GM23338 (cell line): ENCODE measurements at regions not wholly inside any gene's neighbourhood (a gene's known extent, or its start where the extent isn't known, plus 50 kb on each side); places are given as distances from the start of the nearest gene placed in this dataset.

Source experiments
- ATAC-seq: fragments of 200-7000 bp; cut with Tn5 transposase; 3 replicates; pipeline ENCODE4 v1.9.1; 2020
- DNase-seq: peaks from one replicate; pipeline ENCODE4 v3.0.0-alpha.2; 2015; ENCODE audit warnings: low spot score
- H2AFZ ChIP-seq: fragments of 200-600 bp; sonication (generic); 2 replicates; pipeline ENCODE4 v1.8.0; 2016; ENCODE audit warnings: antibody characterized with exemption, mild to moderate bottlenecking, moderate library complexity
- H3F3A ChIP-seq: fragments of 200-600 bp; sonication (generic); replicated peaks from 2 replicates; pipeline ENCODE4 v1.8.0; 2017; ENCODE audit warnings: antibody characterized with exemption, mixed run types, low read depth
- H3K27ac ChIP-seq: fragments of 200-600 bp; sonication (generic); 2 replicates; pipeline ENCODE4 v1.6.1; 2016; ENCODE audit warnings: low read depth
- H3K27me3 ChIP-seq: fragments of 200-600 bp; sonication (generic); 2 replicates; pipeline ENCODE4 v1.8.0; 2016; ENCODE audit warnings: mild to moderate bottlenecking, mixed run types, moderate library complexity; ENCODE audit not compliant: insufficient read depth
- H3K36me3 ChIP-seq: fragments of 200-600 bp; sonication (generic); 2 replicates; pipeline ENCODE4 v1.8.0; 2016; ENCODE audit warnings: mild to moderate bottlenecking; ENCODE audit not compliant: insufficient read depth
- H3K4me1 ChIP-seq: fragments of 200-600 bp; sonication (generic); 2 replicates; pipeline ENCODE4 v1.8.0; 2016; ENCODE audit warnings: mild to moderate bottlenecking, moderate library complexity; ENCODE audit not compliant: insufficient read depth
- H3K4me2 ChIP-seq: fragments of 200-600 bp; sonication (generic); 2 replicates; pipeline ENCODE4 v1.7.1; 2017; ENCODE audit warnings: mixed run types
- H3K4me3 ChIP-seq: fragments of 200-600 bp; sonication (generic); 2 replicates; pipeline ENCODE4 v1.6.1; 2016; ENCODE audit warnings: mixed run types
- H3K79me2 ChIP-seq: fragments of 200-600 bp; sonication (generic); replicated peaks from 2 replicates; pipeline ENCODE4 v1.8.0; 2017; ENCODE audit warnings: mild to moderate bottlenecking; ENCODE audit not compliant: insufficient read depth
- H3K9me2 ChIP-seq: fragments of 200-600 bp; sonication (generic); 2 replicates; pipeline ENCODE4 v1.8.0; 2017; ENCODE audit not compliant: insufficient read depth
- H4K20me1 ChIP-seq: fragments of 200-600 bp; sonication (generic); replicated peaks from 2 replicates; pipeline ENCODE4 v1.8.0; 2017; ENCODE audit warnings: mild to moderate bottlenecking; ENCODE audit not compliant: insufficient read depth
- H3K27ac Mint-ChIP-seq: 2 replicates; pipeline ENCODE4 v1.8.0; 2020; ENCODE audit warnings: inconsistent platforms, mild to moderate bottlenecking, moderate library complexity, mixed read lengths
- H3K27me3 Mint-ChIP-seq: 3 replicates; pipeline ENCODE4 v1.8.0; 2022; ENCODE audit warnings: low read depth, mild to moderate bottlenecking, moderate library complexity, mixed read lengths, inconsistent platforms; ENCODE audit not compliant: insufficient read depth, poor library complexity
- H3K36me3 Mint-ChIP-seq: 3 replicates; pipeline ENCODE4 v1.8.0; 2021; ENCODE audit warnings: low read depth, mild to moderate bottlenecking, inconsistent platforms, moderate library complexity, mixed read lengths
- H3K4me1 Mint-ChIP-seq: 3 replicates; pipeline ENCODE4 v1.8.0; 2020; ENCODE audit warnings: mild to moderate bottlenecking, inconsistent platforms, mixed read lengths
- H3K4me3 Mint-ChIP-seq: 3 replicates; pipeline ENCODE4 v1.8.0; 2021; ENCODE audit warnings: moderate library complexity, mild to moderate bottlenecking, inconsistent platforms, mixed read lengths
- H3K9me3 Mint-ChIP-seq: 3 replicates; pipeline ENCODE4 v1.8.0; 2020; ENCODE audit warnings: moderate library complexity, mild to moderate bottlenecking, inconsistent platforms, mixed read lengths
- CREB1 ChIP-seq: fragments of 250-450 bp; sonication (Bioruptor Pico); IDR thresholded peaks from 2 replicates; pipeline ENCODE4 v1.5.0; 2020; ENCODE audit warnings: low read depth, mild to moderate bottlenecking, moderate library complexity
- EZH2 ChIP-seq: fragments of 200-600 bp; sonication (generic); IDR thresholded peaks from one replicate; pipeline ENCODE4 v1.8.0; 2017; ENCODE audit warnings: antibody characterized with exemption, mild to moderate bottlenecking, low read depth; ENCODE audit not compliant: unreplicated experiment
- EZH2phosphoT487 ChIP-seq: fragments of 200-600 bp; sonication (generic); IDR thresholded peaks from one replicate; pipeline ENCODE4 v1.8.1; 2018; ENCODE audit warnings: antibody characterized with exemption; ENCODE audit not compliant: unreplicated experiment
- JUNB ChIP-seq: IDR thresholded peaks from one replicate; pipeline ENCODE4 v1.6.1; 2016; ENCODE audit warnings: antibody characterized with exemption; ENCODE audit not compliant: unreplicated experiment
- NANOG ChIP-seq: IDR thresholded peaks from 2 replicates; pipeline ENCODE4 v1.6.1; 2016; ENCODE audit warnings: antibody characterized with exemption, borderline replicate concordance
- POLR2AphosphoS5 ChIP-seq: IDR thresholded peaks from 2 replicates; pipeline ENCODE4 v1.6.1; 2016; ENCODE audit warnings: antibody characterized with exemption, low read depth
- STAT1 ChIP-seq: IDR thresholded peaks from one replicate; pipeline ENCODE4 v1.6.1; 2016; ENCODE audit warnings: antibody characterized with exemption; ENCODE audit not compliant: unreplicated experiment
- ZNF114 ChIP-seq: fragments of 250-450 bp; sonication (Bioruptor Pico); IDR thresholded peaks from 2 replicates; pipeline ENCODE4 v1.5.0; 2020; ENCODE audit warnings: mild to moderate bottlenecking, moderate library complexity
- ZNF331 ChIP-seq: fragments of 250-450 bp; sonication (Bioruptor Pico); IDR thresholded peaks from 2 replicates; pipeline ENCODE4 v1.5.0; 2020; ENCODE audit warnings: low read depth, mild to moderate bottlenecking, moderate library complexity
- TF ChIP-seq, protein P1 (sequence below), 2 experiments: fragments of 200-600 bp in 1 of 2; sonication (generic) in 1 of 2; conservative IDR thresholded peaks; 2 replicates each; pipeline versions ENCODE4 v1.5.1 to v1.6.1; 2016 to 2017; ENCODE audit warnings: antibody characterized with exemption in 2 of 2, low read depth in 2 of 2, mild to moderate bottlenecking in 2 of 2, moderate library complexity in 1 of 2
- TF ChIP-seq, protein P2 (sequence below): IDR thresholded peaks from one replicate; pipeline ENCODE4 v1.6.1; 2018; ENCODE audit warnings: antibody characterized with exemption; ENCODE audit not compliant: unreplicated experiment
- TF ChIP-seq, protein P3 (sequence below): IDR thresholded peaks from 2 replicates; pipeline ENCODE4 v1.6.1; 2016; ENCODE audit warnings: antibody characterized with exemption

DNA sequence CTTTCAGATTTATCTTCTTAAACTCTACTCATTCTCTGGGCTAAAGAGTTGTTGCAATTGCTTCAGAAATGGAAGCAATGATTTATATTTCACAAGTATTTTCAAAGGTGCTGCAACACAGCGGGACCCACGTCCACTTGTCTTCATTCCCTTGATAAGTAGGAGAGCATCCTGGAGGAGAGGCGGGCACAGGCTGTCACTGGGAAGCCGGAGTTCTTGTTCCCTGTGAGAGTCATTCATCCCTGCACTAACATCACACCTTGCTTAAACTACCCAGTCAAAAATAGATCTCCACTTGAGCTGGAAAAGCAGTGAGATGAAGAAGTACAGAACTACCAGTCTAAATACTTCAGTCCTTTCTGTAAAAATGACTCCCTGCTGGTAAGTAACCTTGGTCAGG is 160.5 kb upstream of the RASSF8 start (continued):
- TF ChIP-seq, protein P1, sequence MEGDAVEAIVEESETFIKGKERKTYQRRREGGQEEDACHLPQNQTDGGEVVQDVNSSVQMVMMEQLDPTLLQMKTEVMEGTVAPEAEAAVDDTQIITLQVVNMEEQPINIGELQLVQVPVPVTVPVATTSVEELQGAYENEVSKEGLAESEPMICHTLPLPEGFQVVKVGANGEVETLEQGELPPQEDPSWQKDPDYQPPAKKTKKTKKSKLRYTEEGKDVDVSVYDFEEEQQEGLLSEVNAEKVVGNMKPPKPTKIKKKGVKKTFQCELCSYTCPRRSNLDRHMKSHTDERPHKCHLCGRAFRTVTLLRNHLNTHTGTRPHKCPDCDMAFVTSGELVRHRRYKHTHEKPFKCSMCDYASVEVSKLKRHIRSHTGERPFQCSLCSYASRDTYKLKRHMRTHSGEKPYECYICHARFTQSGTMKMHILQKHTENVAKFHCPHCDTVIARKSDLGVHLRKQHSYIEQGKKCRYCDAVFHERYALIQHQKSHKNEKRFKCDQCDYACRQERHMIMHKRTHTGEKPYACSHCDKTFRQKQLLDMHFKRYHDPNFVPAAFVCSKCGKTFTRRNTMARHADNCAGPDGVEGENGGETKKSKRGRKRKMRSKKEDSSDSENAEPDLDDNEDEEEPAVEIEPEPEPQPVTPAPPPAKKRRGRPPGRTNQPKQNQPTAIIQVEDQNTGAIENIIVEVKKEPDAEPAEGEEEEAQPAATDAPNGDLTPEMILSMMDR (conservative IDR thresholded peaks at IDR 0.05; ENCODE audit: low read depth in 2 of 2), result no peak
- TF ChIP-seq, protein P2, sequence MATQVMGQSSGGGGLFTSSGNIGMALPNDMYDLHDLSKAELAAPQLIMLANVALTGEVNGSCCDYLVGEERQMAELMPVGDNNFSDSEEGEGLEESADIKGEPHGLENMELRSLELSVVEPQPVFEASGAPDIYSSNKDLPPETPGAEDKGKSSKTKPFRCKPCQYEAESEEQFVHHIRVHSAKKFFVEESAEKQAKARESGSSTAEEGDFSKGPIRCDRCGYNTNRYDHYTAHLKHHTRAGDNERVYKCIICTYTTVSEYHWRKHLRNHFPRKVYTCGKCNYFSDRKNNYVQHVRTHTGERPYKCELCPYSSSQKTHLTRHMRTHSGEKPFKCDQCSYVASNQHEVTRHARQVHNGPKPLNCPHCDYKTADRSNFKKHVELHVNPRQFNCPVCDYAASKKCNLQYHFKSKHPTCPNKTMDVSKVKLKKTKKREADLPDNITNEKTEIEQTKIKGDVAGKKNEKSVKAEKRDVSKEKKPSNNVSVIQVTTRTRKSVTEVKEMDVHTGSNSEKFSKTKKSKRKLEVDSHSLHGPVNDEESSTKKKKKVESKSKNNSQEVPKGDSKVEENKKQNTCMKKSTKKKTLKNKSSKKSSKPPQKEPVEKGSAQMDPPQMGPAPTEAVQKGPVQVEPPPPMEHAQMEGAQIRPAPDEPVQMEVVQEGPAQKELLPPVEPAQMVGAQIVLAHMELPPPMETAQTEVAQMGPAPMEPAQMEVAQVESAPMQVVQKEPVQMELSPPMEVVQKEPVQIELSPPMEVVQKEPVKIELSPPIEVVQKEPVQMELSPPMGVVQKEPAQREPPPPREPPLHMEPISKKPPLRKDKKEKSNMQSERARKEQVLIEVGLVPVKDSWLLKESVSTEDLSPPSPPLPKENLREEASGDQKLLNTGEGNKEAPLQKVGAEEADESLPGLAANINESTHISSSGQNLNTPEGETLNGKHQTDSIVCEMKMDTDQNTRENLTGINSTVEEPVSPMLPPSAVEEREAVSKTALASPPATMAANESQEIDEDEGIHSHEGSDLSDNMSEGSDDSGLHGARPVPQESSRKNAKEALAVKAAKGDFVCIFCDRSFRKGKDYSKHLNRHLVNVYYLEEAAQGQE, result no peak
- TF ChIP-seq, protein P3, sequence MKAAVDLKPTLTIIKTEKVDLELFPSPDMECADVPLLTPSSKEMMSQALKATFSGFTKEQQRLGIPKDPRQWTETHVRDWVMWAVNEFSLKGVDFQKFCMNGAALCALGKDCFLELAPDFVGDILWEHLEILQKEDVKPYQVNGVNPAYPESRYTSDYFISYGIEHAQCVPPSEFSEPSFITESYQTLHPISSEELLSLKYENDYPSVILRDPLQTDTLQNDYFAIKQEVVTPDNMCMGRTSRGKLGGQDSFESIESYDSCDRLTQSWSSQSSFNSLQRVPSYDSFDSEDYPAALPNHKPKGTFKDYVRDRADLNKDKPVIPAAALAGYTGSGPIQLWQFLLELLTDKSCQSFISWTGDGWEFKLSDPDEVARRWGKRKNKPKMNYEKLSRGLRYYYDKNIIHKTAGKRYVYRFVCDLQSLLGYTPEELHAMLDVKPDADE, result no peak
- no peak for TF ChIP-seq ZNF331 (CRISPR knock-in tag)
- TF ChIP-seq EZH2phosphoT487, result no peak
- TF ChIP-seq STAT1, result no peak

DNA sequence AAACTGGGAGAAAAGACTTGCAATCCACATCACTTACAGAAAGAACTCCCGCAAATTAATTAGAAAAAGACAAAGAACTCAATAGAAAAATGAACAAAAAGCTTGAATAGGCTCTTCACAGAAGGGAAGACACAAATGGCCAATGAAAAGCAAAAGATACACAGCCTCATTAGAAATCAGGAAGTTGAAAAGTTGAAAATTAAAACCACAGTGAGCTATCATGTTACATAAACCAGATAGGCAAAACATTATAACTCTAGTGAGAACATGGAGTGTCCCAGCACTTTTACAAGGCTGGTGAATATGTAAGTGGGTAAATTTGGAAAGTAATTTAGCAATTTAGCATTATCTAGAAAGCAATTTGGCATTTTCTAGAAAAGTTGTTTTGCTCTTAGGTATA is 158.4 kb upstream of the RASSF8 start:
- H3K4me3 Mint-ChIP-seq, result no peak overlapping the region
- H4K20me1 ChIP-seq, result no peaks in the 10 kb centered on the region
- H3K9me2 ChIP-seq, result 0 out of 2 replicates have a peak, but pooled peaks cover 7% of the 10 kb centered on the region
- no peak overlapping the region for H3K27ac Mint-ChIP-seq
- H3K9me3 Mint-ChIP-seq, result peaks cover 8% of the 10 kb centered on the region; the same call in 1 of the 3 replicates
- peaks cover 19% of the 10 kb centered on the region; the same call in 2 of the 3 replicates for H3K4me1 Mint-ChIP-seq
- peaks cover 2% of the 10 kb centered on the region for H3K27me3 Mint-ChIP-seq
- H3K36me3 Mint-ChIP-seq, result peaks cover 4% of the 10 kb centered on the region; the same call in 1 of the 3 replicates
- H3F3A ChIP-seq, result no peaks in the 10 kb centered on the region
- no peaks in the 10 kb centered on the region for H3K79me2 ChIP-seq
- DNase-seq (no peak), ATAC-seq (no peak)
- no peaks in the 10 kb centered on the region for H3K27me3 ChIP-seq
- no peak overlapping the region for H3K27ac ChIP-seq
- no peak overlapping the region for H2AFZ ChIP-seq
- H3K4me2 ChIP-seq, result no peak overlapping the region
- H3K4me1 ChIP-seq, result peaks cover 7% of the 10 kb centered on the region; the same call in 1 of the 2 replicates
- H3K4me3 ChIP-seq, result no peak overlapping the region
- no peaks in the 10 kb centered on the region for H3K36me3 ChIP-seq
- TF ChIP-seq POLR2AphosphoS5 (no peak), NANOG (no peak), CREB1 (CRISPR knock-in tag) (no peak), EZH2phosphoT487 (no peak), EZH2 (no peak), STAT1 (no peak), ZNF114 (CRISPR knock-in tag) (no peak), JUNB (no peak)
- TF ChIP-seq, protein P3, result no peak
- TF ChIP-seq, protein P2, result no peak
